ENCODE measurements at regions not wholly inside any gene's neighbourhood (a gene's known extent, or its start where the extent isn't known, plus 50 kb on each side); places are given as distances from the start of the nearest gene placed in this dataset.

- TF ChIP-seq EZH2phosphoT487 (conservative IDR thresholded peaks at IDR 0.05; ENCODE audit: low read length) (no peak), CTCF (IDR thresholded peaks at IDR 0.05; ENCODE audit: insufficient read depth, low read length, poor library complexity, severe bottlenecking) (no peak)
These were observed 170.1 kb upstream of the AKR1E2 start for GRCh38 chr10:4655879-4656278.
